NB4 (cell line): ENCODE measurements at regions not wholly inside any gene's neighbourhood (a gene's known extent, or its start where the extent isn't known, plus 50 kb on each side); places are given as distances from the start of the nearest gene placed in this dataset.

Experiments used
- MAX ChIP-seq: IDR thresholded peaks from 2 replicates; pipeline ENCODE4 v1.6.1; 2011; ENCODE audit warnings: low read depth, low read length
- MYC ChIP-seq: IDR thresholded peaks from 2 replicates; pipeline ENCODE4 v1.6.1; 2011; ENCODE audit warnings: low read depth, low read length
- POLR2A ChIP-seq: IDR thresholded peaks from 2 replicates; pipeline ENCODE4 v1.6.1; 2011; ENCODE audit warnings: mild to moderate bottlenecking; ENCODE audit not compliant: insufficient read length; ENCODE audit errors: extremely low read depth
- TF ChIP-seq, protein P1 (sequence below): IDR thresholded peaks from one replicate; pipeline ENCODE4 v1.5.1; 2012; ENCODE audit warnings: low read depth, low read length

- TF ChIP-seq, protein P1, sequence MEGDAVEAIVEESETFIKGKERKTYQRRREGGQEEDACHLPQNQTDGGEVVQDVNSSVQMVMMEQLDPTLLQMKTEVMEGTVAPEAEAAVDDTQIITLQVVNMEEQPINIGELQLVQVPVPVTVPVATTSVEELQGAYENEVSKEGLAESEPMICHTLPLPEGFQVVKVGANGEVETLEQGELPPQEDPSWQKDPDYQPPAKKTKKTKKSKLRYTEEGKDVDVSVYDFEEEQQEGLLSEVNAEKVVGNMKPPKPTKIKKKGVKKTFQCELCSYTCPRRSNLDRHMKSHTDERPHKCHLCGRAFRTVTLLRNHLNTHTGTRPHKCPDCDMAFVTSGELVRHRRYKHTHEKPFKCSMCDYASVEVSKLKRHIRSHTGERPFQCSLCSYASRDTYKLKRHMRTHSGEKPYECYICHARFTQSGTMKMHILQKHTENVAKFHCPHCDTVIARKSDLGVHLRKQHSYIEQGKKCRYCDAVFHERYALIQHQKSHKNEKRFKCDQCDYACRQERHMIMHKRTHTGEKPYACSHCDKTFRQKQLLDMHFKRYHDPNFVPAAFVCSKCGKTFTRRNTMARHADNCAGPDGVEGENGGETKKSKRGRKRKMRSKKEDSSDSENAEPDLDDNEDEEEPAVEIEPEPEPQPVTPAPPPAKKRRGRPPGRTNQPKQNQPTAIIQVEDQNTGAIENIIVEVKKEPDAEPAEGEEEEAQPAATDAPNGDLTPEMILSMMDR = no peak
- TF ChIP-seq POLR2A = no peak
- TF ChIP-seq MAX = no peak
- no peak for TF ChIP-seq MYC
These were observed 1495.1 kb downstream of the PCDH7 start for GRCh38 chr4:32215277-32215676.
